ENCODE measurements at regions not wholly inside any gene's neighbourhood (a gene's known extent, or its start where the extent isn't known, plus 50 kb on each side); places are given as distances from the start of the nearest gene placed in this dataset.

GRCh38 chr14:66434464-66434863 lies 51.7 kb upstream of the CCDC196 start (continued):
- TF ChIP-seq PBX3 (IDR thresholded peaks at IDR 0.05) (no peak), RCOR1 (IDR thresholded peaks at IDR 0.05; ENCODE audit: low read length) (no peak), TEAD4 (IDR thresholded peaks at IDR 0.05; ENCODE audit: borderline replicate concordance, insufficient read depth) (no peak), EZH2phosphoT487 (IDR thresholded peaks at IDR 0.05; ENCODE audit: borderline replicate concordance, low read depth) (no peak), CTCF (IDR thresholded peaks at IDR 0.05) (no peak), GABPA (IDR thresholded peaks at IDR 0.05; ENCODE audit: low read depth) (no peak)

GRCh38 chr14:66435683-66436082 lies 50.5 kb upstream of the CCDC196 start:
- no peak overlapping the region for H3K4me2 ChIP-seq
- no peaks in the 10 kb centered on the region for H3K9me2 ChIP-seq
- no peak overlapping the region for H2AFZ ChIP-seq (ENCODE audit: low read depth)
- H3K4me3 ChIP-seq (ENCODE audit: low read depth in 2 of 2, low read length in 1 of 2): no peak overlapping the region
- CTCF ChIA-PET: interaction anchor here (1.3 kb wide), 1 partner anchor 33 kb away, joined by 4 read pairs; no protein-coding TSS in a partner anchor
- peaks cover 14% of the 10 kb centered on the region; the same call in 1 of the 2 replicates for H3K9me3 ChIP-seq
- no peaks in the 10 kb centered on the region for H3K36me3 ChIP-seq (replicated peaks in 1 of 2; ENCODE audit: control insufficient read depth in 1 of 2, insufficient read depth in 2 of 2, low read length in 1 of 2)
- WGBS (ENCODE audit: low lambda C conversion rate): 43% methylated on average over 1 of the region's 1 CpG
- no peaks in the 10 kb centered on the region for H3F3A ChIP-seq (replicated peaks; ENCODE audit: insufficient read depth)
- no peaks in the 10 kb centered on the region for H3K4me1 ChIP-seq (ENCODE audit: control insufficient read depth in 1 of 2, insufficient read depth in 2 of 2, low read depth in 1 of 2, low read length in 1 of 2)
- POLR2A ChIA-PET: no interaction called here
- no peak for TF ChIP-seq SMC3 (IDR thresholded peaks at IDR 0.05; ENCODE audit: low read depth, low read length)
- TF ChIP-seq CTCF (IDR thresholded peaks at IDR 0.05): no peak
- no peak for TF ChIP-seq RAD21 (IDR thresholded peaks at IDR 0.05; ENCODE audit: low read length)
- no peak for TF ChIP-seq RCOR1 (IDR thresholded peaks at IDR 0.05; ENCODE audit: low read length)
- TF ChIP-seq FOXJ3 (CRISPR knock-in tag; IDR thresholded peaks at IDR 0.05): no peak
- no peak for TF ChIP-seq GABPA (IDR thresholded peaks at IDR 0.05; ENCODE audit: low read depth)
- no peak for TF ChIP-seq SIN3A (IDR thresholded peaks at IDR 0.05; ENCODE audit: borderline replicate concordance, low read depth, low read length)
- TF ChIP-seq TAF1 (IDR thresholded peaks at IDR 0.05; ENCODE audit: borderline replicate concordance, low read depth, low read length): no peak
- no peak for TF ChIP-seq NFIC (IDR thresholded peaks at IDR 0.05; ENCODE audit: borderline replicate concordance)
- no peak for TF ChIP-seq ZBTB33 (IDR thresholded peaks at IDR 0.05; ENCODE audit: borderline replicate concordance, low read depth)
- no peak for TF ChIP-seq YY1 (IDR thresholded peaks at IDR 0.05; ENCODE audit: low read depth)
- TF ChIP-seq FOSL2 (IDR thresholded peaks at IDR 0.05; ENCODE audit: borderline replicate concordance, low read depth): no peak
- no peak for TF ChIP-seq FOXM1 (IDR thresholded peaks at IDR 0.05; ENCODE audit: low read depth)
- TF ChIP-seq EZH2phosphoT487 (IDR thresholded peaks at IDR 0.05; ENCODE audit: borderline replicate concordance, low read depth): no peak
- no peak for TF ChIP-seq TCF12 (IDR thresholded peaks at IDR 0.05)
- no peak for TF ChIP-seq USF2 (IDR thresholded peaks at IDR 0.05; ENCODE audit: borderline replicate concordance, low read depth, low read length)
- TF ChIP-seq MEF2A (IDR thresholded peaks at IDR 0.05; ENCODE audit: borderline replicate concordance, low read depth): no peak
- no peak for TF ChIP-seq RFX5 (IDR thresholded peaks at IDR 0.05; ENCODE audit: low read length)
- no peak for TF ChIP-seq CHD2 (IDR thresholded peaks at IDR 0.05; ENCODE audit: low read length, partially characterized antibody)
- DNase-seq: no peak
- no peaks in the 10 kb centered on the region for H3K27me3 ChIP-seq (ENCODE audit: insufficient read depth)
- H3K27ac ChIP-seq (ENCODE audit: low read depth in 2 of 2, low read length in 1 of 2): no peak overlapping the region
- H3K79me2 ChIP-seq (ENCODE audit: insufficient read depth): no peaks in the 10 kb centered on the region
- H4K20me1 ChIP-seq (ENCODE audit: insufficient read depth): no peaks in the 10 kb centered on the region
- no peak overlapping the region for H3K9ac ChIP-seq

All from SK-N-SH (cell line).